ENCODE measurements at regions not wholly inside any gene's neighbourhood (a gene's known extent, or its start where the extent isn't known, plus 50 kb on each side); places are given as distances from the start of the nearest gene placed in this dataset.

DNA sequence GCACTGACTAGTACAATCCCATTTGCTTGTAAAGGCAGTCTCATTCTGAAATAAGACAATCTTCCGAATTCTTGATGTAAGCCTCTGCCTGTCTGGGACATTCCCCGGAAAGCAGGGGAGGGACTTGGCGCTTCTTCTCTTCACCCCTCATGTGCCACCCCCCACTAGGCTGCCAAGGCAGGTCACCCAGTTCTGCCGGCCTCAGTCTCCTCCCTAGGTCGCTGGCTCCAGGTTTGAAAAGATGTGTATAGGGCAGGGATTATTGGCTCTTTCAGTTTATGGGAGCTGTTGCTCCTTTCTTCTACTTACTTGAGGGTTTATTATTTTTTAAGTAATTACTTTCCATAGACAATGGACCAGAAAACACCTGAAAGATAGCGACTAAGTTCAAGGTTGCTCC, 158.1 kb upstream of the RPS6KA2 start:
- WGBS, 5 donors: 87 to 91% (median 90%) methylated on average over 6 of the region's 6 CpGs
- TF ChIP-seq, protein P1, sequence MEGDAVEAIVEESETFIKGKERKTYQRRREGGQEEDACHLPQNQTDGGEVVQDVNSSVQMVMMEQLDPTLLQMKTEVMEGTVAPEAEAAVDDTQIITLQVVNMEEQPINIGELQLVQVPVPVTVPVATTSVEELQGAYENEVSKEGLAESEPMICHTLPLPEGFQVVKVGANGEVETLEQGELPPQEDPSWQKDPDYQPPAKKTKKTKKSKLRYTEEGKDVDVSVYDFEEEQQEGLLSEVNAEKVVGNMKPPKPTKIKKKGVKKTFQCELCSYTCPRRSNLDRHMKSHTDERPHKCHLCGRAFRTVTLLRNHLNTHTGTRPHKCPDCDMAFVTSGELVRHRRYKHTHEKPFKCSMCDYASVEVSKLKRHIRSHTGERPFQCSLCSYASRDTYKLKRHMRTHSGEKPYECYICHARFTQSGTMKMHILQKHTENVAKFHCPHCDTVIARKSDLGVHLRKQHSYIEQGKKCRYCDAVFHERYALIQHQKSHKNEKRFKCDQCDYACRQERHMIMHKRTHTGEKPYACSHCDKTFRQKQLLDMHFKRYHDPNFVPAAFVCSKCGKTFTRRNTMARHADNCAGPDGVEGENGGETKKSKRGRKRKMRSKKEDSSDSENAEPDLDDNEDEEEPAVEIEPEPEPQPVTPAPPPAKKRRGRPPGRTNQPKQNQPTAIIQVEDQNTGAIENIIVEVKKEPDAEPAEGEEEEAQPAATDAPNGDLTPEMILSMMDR (IDR thresholded peaks at IDR 0.05 in 8 of 11, conservative IDR thresholded peaks at IDR 0.05 in 3 of 11): no peak
- TF ChIP-seq POLR2A (IDR thresholded peaks at IDR 0.05) (no peak), POLR2AphosphoS5 (IDR thresholded peaks at IDR 0.05) (no peak)
- intact Hi-C loops (cut with DNase I; ENCODE audit: low total_unique reads): loop anchor here (10.0 kb wide), 1 partner anchor 200 kb away; no protein-coding TSS in a partner anchor

DNA sequence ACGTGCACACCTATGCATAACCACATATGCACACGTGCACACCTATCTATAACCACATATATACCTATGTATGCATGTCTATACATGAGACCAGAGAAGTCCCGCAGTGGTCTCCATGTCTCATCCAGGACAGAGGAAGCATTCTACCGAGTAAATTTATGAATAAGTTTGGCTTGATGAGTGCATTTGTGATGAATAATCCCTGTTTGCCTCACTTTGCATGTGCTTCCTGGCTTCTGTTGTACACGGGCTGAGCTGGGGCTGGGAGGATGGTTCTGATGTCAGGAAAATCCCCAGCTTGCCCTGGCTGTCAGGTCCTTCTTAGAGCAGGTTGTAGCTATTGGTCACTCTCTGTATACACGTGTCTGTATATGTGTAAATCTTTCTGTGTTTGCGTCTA, 157.6 kb upstream of the RPS6KA2 start:
- no peaks in the 10 kb centered on the region for H3K36me3 ChIP-seq
- no peak overlapping the region for H3K27ac ChIP-seq
- no peaks in the 10 kb centered on the region for H3K4me1 ChIP-seq
- no peaks in the 10 kb centered on the region for H3K27me3 ChIP-seq (replicated peaks in 1 of 7)
- no peak overlapping the region for H3K4me3 ChIP-seq
- no peaks in the 10 kb centered on the region for H3K9me3 ChIP-seq
- TF ChIP-seq, protein P1 (IDR thresholded peaks at IDR 0.05 in 8 of 11, conservative IDR thresholded peaks at IDR 0.05 in 3 of 11): no peak
- TF ChIP-seq POLR2A (IDR thresholded peaks at IDR 0.05) (no peak), POLR2AphosphoS5 (IDR thresholded peaks at IDR 0.05) (no peak)
- WGBS, 5 donors: 83 to 89% (median 84%) methylated on average over 6 to 7 of the region's 7 CpGs
- intact Hi-C loops (cut with DNase I; ENCODE audit: low total_unique reads): loop anchor here (10.0 kb wide), 1 partner anchor 200 kb away; no protein-coding TSS in a partner anchor
- DNase-seq: no peak

More for the DNA sequence above, 158.1 kb upstream of the RPS6KA2 start:
- no peaks in the 10 kb centered on the region for H3K36me3 ChIP-seq
- DNase-seq: no peak
- H3K4me1 ChIP-seq: no peaks in the 10 kb centered on the region
- H3K9me3 ChIP-seq: no peaks in the 10 kb centered on the region
- H3K4me3 ChIP-seq: no peak overlapping the region
- H3K27ac ChIP-seq: no peak overlapping the region
- no peaks in the 10 kb centered on the region for H3K27me3 ChIP-seq (replicated peaks in 1 of 7)

DNA sequence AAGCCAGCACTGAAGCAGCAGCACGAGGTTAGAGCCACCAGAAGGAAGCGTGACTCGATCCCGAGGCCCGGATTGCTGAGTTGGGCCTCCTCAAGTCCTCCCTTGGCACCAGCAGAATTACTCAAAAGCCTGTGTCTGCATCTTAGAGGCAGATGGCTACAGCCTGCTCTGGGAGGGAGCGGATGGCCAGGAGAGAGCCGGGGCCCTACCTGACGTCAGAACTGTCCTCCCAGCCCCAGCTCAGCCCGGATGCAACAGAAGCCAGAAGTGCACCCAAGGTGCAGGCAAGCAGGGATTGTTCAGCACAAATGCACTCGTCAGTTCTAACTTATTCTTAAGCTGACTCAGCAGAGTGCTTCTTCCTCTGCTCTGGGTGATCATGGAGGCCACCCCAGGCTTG, 155.5 kb upstream of the RPS6KA2 start:
- no peaks in the 10 kb centered on the region for H3K27me3 ChIP-seq (replicated peaks in 1 of 7)
- intact Hi-C loops (cut with DNase I; ENCODE audit: low total_unique reads): loop anchor here (10.0 kb wide), 1 partner anchor 202 kb away; no protein-coding TSS in a partner anchor
- no peaks in the 10 kb centered on the region for H3K36me3 ChIP-seq
- H3K27ac ChIP-seq: no peak overlapping the region
- peak; percentile 74 for DNase-seq
- no peaks in the 10 kb centered on the region for H3K9me3 ChIP-seq
- no peaks in the 10 kb centered on the region for H3K4me1 ChIP-seq
- no peak overlapping the region for H3K4me3 ChIP-seq
- WGBS, 5 donors: 70 to 82% (median 74%) methylated on average over 6 to 10 of the region's 10 CpGs
- TF ChIP-seq POLR2AphosphoS5 (IDR thresholded peaks at IDR 0.05): no peak
- TF ChIP-seq, protein P1 (IDR thresholded peaks at IDR 0.05 in 8 of 11, conservative IDR thresholded peaks at IDR 0.05 in 3 of 11): no peak
- no peak for TF ChIP-seq POLR2A (IDR thresholded peaks at IDR 0.05)

DNA sequence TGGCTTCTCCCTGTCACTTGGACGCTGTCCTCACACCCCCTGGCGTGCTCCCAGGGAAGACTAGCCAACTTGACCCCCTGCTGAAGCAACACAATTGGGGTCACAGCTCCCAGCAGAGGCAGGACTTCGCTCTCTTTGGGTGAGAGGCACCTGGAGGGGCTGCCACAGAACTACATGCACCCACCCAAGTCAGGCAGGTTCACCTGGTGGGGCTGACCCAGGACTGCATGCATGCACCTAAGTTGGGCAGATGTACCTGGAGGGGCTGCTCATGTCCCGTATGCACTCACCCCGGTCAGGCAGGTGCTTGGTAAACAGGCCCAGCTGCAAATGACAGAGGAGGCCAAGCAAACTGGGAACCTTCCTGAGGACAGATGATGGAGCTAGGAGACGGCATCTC, 154.3 kb upstream of the RPS6KA2 start:
- H3K27ac ChIP-seq: no peak overlapping the region
- H3K4me3 ChIP-seq: no peak overlapping the region
- no peaks in the 10 kb centered on the region for H3K36me3 ChIP-seq
- H3K9me3 ChIP-seq: no peaks in the 10 kb centered on the region
- 84 to 94% (median 91%) methylated on average over 6 of the region's 6 CpGs for WGBS, 5 donors
- peak; percentile 55 for DNase-seq
- intact Hi-C loops (cut with DNase I; ENCODE audit: low total_unique reads): loop anchor here (10.0 kb wide), 1 partner anchor 203 kb away; no protein-coding TSS in a partner anchor
- no peaks in the 10 kb centered on the region for H3K4me1 ChIP-seq
- no peak for TF ChIP-seq POLR2AphosphoS5 (IDR thresholded peaks at IDR 0.05)
- TF ChIP-seq, protein P1 (IDR thresholded peaks at IDR 0.05 in 8 of 11, conservative IDR thresholded peaks at IDR 0.05 in 3 of 11): no peak
- no peak for TF ChIP-seq POLR2A (IDR thresholded peaks at IDR 0.05)
- H3K27me3 ChIP-seq (replicated peaks in 1 of 7): no peaks in the 10 kb centered on the region

Measured in spleen (tissue), 11 donors.